HG03457 (cell line): ENCODE measurements at regions not wholly inside any gene's neighbourhood (a gene's known extent, or its start where the extent isn't known, plus 50 kb on each side); places are given as distances from the start of the nearest gene placed in this dataset.
A peak's percentile ranks its signal among the peaks of the same experiment; 100 is the strongest.
"Not testable (repeated sequence)": the region's sequence is repeated elsewhere in the genome, so short reads cannot be mapped to it uniquely, and the experiment has no call there.

Experiments used
- ATAC-seq: cut with Tn5 transposase; IDR thresholded peaks from one replicate; pipeline ENCODE4 v1.9.1; 2021; ENCODE audit warnings: moderate number of reproducible peaks; ENCODE audit not compliant: unreplicated experiment

- ATAC-seq: no peak
Measured at GRCh38 chr7:45402480-45403218, 171.5 kb upstream of the ADCY1 start.

GRCh38 chr7:45404622-45405021 lies 169.5 kb upstream of the ADCY1 start:
- ATAC-seq: no peak

- ATAC-seq: no peak
Measured at GRCh38 chr7:45407730-45408408, 166.3 kb upstream of the ADCY1 start.

- no peak for ATAC-seq
Measured at GRCh38 chr7:45408409-45408737, 165.8 kb upstream of the ADCY1 start.

- no peak for ATAC-seq
Measured at GRCh38 chr7:45410893-45411292, 163.3 kb upstream of the ADCY1 start.

- no peak for ATAC-seq
Measured at GRCh38 chr7:45413419-45413818, 160.7 kb upstream of the ADCY1 start.

GRCh38 chr7:45414226-45414625 lies 159.9 kb upstream of the ADCY1 start:
- ATAC-seq: no peak

- no peak for ATAC-seq
Measured at GRCh38 chr7:45415265-45415664, 158.9 kb upstream of the ADCY1 start.

GRCh38 chr7:45416846-45417245 lies 157.3 kb upstream of the ADCY1 start:
- no peak for ATAC-seq

GRCh38 chr7:45417268-45417667 lies 156.9 kb upstream of the ADCY1 start:
- no peak for ATAC-seq

GRCh38 chr7:45417735-45418134 lies 156.4 kb upstream of the ADCY1 start:
- ATAC-seq: no peak

- no peak for ATAC-seq
Measured at GRCh38 chr7:45420843-45421495, 153.2 kb upstream of the ADCY1 start.

- no peak for ATAC-seq
Measured at GRCh38 chr7:45421806-45422205, 152.4 kb upstream of the ADCY1 start.

- no peak for ATAC-seq
Measured at GRCh38 chr7:45430397-45430796, 143.8 kb upstream of the ADCY1 start.

- ATAC-seq: no peak
Measured at GRCh38 chr7:45434167-45434784, 139.9 kb upstream of the ADCY1 start.

- ATAC-seq: no peak
Measured at GRCh38 chr7:45435131-45435530, 139.0 kb upstream of the ADCY1 start.

GRCh38 chr7:45435846-45436245 lies 138.3 kb upstream of the ADCY1 start:
- no peak for ATAC-seq

GRCh38 chr7:45440776-45441175 lies 133.4 kb upstream of the ADCY1 start:
- not testable (repeated sequence) for ATAC-seq

- ATAC-seq: no peak
Measured at GRCh38 chr7:45443263-45443662, 130.9 kb upstream of the ADCY1 start.

- ATAC-seq: peak; percentile 69
Measured at GRCh38 chr7:45446195-45446944, 127.8 kb upstream of the ADCY1 start.

- no peak for ATAC-seq
Measured at GRCh38 chr7:45447296-45447695, 126.9 kb upstream of the ADCY1 start.
